Breast epithelium (tissue), 4 donors: ENCODE measurements at regions not wholly inside any gene's neighbourhood (a gene's known extent, or its start where the extent isn't known, plus 50 kb on each side); places are given as distances from the start of the nearest gene placed in this dataset.

ENCODE experiments used
- DNase-seq, 2 donors: peaks; one replicate each; pipeline ENCODE4 v3.0.0-alpha.2; 2019; ENCODE audit warnings: low spot score in 2 of 2
- H3K27ac ChIP-seq, 2 donors: fragments of 200-600 bp; sonication (generic) in 1 of 2; one replicate each; pipeline ENCODE4 v1.5.1; 2016 to 2019; ENCODE audit warnings: mild to moderate bottlenecking in 1 of 2
- H3K27me3 ChIP-seq, 2 donors: fragments of 200-600 bp; sonication (generic) in 1 of 2; one replicate each; pipeline versions ENCODE4 v1.5.1 to v1.6.0; 2017 to 2019; ENCODE audit warnings: control low read depth in 1 of 2, mild to moderate bottlenecking in 1 of 2
- H3K36me3 ChIP-seq: fragments of 200-600 bp; one replicate; pipeline ENCODE4 v1.5.1; 2019
- H3K4me1 ChIP-seq, 2 donors: fragments of 200-600 bp; sonication (generic); one replicate each; pipeline ENCODE4 v1.5.1; 2016 to 2019; ENCODE audit warnings: control low read depth in 1 of 2
- H3K4me3 ChIP-seq, 3 donors: fragments of 200-600 bp; sonication (generic); 1 replicate in 2 of 3; 2 replicates in 1 of 3; pipeline ENCODE4 v1.5.1; 2016 to 2019; ENCODE audit warnings: mild to moderate bottlenecking in 3 of 3, moderate library complexity in 2 of 3
- H3K9me3 ChIP-seq, 2 donors: fragments of 200-600 bp; sonication (generic) in 1 of 2; one replicate each; pipeline ENCODE4 v1.5.1; 2016 to 2019; ENCODE audit warnings: control low read depth in 1 of 2
- POLR2A ChIP-seq: fragments of 450-650 bp; IDR thresholded peaks from one replicate; pipeline ENCODE4 v1.6.1; 2016; ENCODE audit warnings: antibody characterized with exemption, mild to moderate bottlenecking, moderate library complexity
- POLR2AphosphoS5 ChIP-seq, 3 donors: sonication (generic); formaldehyde crosslinking; IDR thresholded peaks; one replicate each; pipeline ENCODE4 v1.6.1; 2017; ENCODE audit warnings: antibody characterized with exemption in 3 of 3
- intact Hi-C: fragments of 100-400 bp; cut with DNase I; formaldehyde crosslinking; loops from one replicate; pipeline ENCODE4 v1.15.1; 2023; ENCODE audit warnings: low total_unique reads
- TF ChIP-seq, protein P1 (sequence below), 3 donors: fragments of 450-650 bp; IDR thresholded peaks; one replicate each; pipeline ENCODE4 v1.5.1; 2016 to 2017; ENCODE audit warnings: antibody characterized with exemption in 3 of 3, mild to moderate bottlenecking in 3 of 3, moderate library complexity in 3 of 3

DNA sequence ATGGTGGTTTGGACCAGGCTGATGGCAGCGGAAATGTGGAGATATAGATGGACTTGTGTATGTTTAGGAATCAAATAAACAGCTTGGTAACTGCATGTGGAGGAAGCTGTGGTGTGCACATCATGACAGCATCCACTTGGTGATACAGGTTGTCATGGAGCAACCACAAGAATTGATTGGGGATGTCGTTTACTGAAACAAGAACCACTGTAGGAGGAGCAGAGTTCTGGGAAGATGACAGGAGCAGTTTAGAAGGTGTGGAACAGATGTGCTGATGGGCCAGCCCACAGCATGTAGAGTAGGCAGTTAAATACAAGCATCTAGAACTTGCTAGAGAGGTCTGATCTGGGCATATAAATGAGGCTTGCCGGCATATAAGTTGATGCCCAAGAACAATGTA lies 152.4 kb upstream of the SERPINE2 start:
- Histone ChIP-seq H3K36me3 (no peaks in the 10 kb centered on the region), H3K27ac (no peak overlapping the region), H3K4me3 (no peak overlapping the region), H3K4me1 (no peaks in the 10 kb centered on the region), H3K27me3 (no peaks in the 10 kb centered on the region), H3K9me3 (peaks cover 3 to 6% of the 10 kb centered on the region in 2 donors)
- intact Hi-C loops = no loop called here
- TF ChIP-seq, protein P1, sequence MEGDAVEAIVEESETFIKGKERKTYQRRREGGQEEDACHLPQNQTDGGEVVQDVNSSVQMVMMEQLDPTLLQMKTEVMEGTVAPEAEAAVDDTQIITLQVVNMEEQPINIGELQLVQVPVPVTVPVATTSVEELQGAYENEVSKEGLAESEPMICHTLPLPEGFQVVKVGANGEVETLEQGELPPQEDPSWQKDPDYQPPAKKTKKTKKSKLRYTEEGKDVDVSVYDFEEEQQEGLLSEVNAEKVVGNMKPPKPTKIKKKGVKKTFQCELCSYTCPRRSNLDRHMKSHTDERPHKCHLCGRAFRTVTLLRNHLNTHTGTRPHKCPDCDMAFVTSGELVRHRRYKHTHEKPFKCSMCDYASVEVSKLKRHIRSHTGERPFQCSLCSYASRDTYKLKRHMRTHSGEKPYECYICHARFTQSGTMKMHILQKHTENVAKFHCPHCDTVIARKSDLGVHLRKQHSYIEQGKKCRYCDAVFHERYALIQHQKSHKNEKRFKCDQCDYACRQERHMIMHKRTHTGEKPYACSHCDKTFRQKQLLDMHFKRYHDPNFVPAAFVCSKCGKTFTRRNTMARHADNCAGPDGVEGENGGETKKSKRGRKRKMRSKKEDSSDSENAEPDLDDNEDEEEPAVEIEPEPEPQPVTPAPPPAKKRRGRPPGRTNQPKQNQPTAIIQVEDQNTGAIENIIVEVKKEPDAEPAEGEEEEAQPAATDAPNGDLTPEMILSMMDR (IDR thresholded peaks at IDR 0.05) = no peak
- no peak for TF ChIP-seq POLR2AphosphoS5 (IDR thresholded peaks at IDR 0.05)
- TF ChIP-seq POLR2A = no peak
- DNase-seq = no peak

DNA sequence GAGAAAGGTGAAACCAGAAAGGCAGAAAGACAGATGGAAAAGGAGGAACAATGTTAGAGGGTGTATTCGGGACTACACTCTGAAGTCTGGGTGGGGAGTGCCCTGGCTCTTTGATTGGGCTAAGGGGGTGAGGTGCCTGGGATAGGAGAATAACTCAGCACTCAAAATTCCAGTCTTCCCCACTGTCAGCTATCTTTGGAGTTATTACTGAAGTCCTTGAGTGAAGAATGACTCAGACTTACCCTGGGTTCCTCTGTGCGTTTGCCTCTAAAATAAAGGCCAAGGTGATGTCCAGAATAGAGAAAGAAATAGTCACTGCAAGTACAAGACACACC lies 151.8 kb upstream of the SERPINE2 start:
- no peak for DNase-seq
- Histone ChIP-seq H3K9me3 (peaks cover 3 to 6% of the 10 kb centered on the region in 2 donors), H3K4me3 (no peak overlapping the region), H3K4me1 (no peaks in the 10 kb centered on the region), H3K36me3 (no peaks in the 10 kb centered on the region), H3K27ac (no peak overlapping the region), H3K27me3 (no peaks in the 10 kb centered on the region)
- intact Hi-C loops = no loop called here
- TF ChIP-seq POLR2A = no peak
- TF ChIP-seq, protein P1 (IDR thresholded peaks at IDR 0.05) = no peak
- no peak for TF ChIP-seq POLR2AphosphoS5 (IDR thresholded peaks at IDR 0.05)

DNA sequence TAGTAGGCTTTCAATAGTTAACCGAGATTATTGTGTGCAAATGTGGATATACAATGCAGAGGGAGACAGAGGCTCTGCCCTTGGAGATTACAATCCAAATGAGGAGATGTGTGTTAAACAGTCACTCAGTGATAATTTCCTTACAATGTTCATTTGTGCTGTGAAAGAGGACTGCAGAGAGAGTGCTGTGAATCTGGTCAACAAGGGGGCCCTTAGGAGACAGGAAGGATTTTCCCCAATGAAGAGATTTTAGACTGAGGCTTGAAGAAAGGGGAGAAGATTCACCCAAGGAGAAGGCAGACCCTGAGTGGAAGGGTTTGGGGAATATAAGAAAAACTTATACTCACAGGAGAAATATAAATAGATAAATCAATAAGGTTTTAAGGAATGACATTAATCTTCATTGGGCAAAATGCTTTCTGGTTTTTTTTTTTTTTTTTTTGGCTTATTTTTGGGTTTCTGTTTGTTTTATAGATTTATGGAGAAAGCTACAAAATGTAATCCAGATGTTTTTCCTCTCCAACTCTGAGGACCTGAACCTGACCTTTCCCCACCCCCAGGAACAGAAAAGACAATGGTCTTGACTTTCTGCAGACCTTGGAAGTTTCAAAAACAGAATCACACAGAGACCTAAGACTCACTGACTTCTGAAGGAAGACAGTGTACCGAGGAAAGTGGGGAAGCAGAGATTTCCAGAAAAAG lies 151.3 kb upstream of the SERPINE2 start:
- Histone ChIP-seq H3K27me3 (no peaks in the 10 kb centered on the region), H3K27ac (no peak overlapping the region), H3K4me1 (no peaks in the 10 kb centered on the region), H3K36me3 (no peaks in the 10 kb centered on the region), H3K4me3 (no peak overlapping the region), H3K9me3 (peaks cover 3 to 6% of the 10 kb centered on the region in 2 donors)
- DNase-seq = no peak
- TF ChIP-seq POLR2A (no peak), POLR2AphosphoS5 (IDR thresholded peaks at IDR 0.05) (no peak)
- TF ChIP-seq, protein P1 (IDR thresholded peaks at IDR 0.05) = no peak
- intact Hi-C loops = no loop called here

DNA sequence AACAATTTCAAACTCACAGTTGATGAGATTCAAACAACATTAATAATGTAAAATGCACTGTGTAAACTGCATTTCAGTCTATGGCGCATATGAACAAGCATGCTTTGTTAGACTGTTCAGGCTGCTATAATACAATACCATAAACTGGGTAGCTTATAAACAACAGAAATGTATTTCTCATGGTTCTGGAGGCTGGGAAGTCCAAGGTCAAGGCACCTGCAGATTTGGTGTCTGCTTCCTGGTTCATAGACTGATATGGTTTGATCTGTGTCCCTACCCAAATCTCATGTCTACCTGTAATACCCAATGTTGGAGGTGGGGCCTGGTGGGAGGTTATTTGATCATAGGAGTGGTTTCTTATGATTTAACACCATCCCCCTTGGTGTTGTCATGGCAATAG lies 148.1 kb upstream of the SERPINE2 start:
- H3K4me1 ChIP-seq = no peaks in the 10 kb centered on the region
- H3K27ac ChIP-seq = no peak overlapping the region
- no peak for TF ChIP-seq POLR2AphosphoS5 (IDR thresholded peaks at IDR 0.05)
- no peak for TF ChIP-seq POLR2A
- TF ChIP-seq, protein P1 (IDR thresholded peaks at IDR 0.05) = no peak
- no peaks in the 10 kb centered on the region for H3K27me3 ChIP-seq
- intact Hi-C loops = no loop called here
- no peak for DNase-seq
- H3K4me3 ChIP-seq = no peak overlapping the region
- H3K36me3 ChIP-seq = no peaks in the 10 kb centered on the region
- H3K9me3 ChIP-seq = peaks cover 0 to 6% of the 10 kb centered on the region in 2 donors

DNA sequence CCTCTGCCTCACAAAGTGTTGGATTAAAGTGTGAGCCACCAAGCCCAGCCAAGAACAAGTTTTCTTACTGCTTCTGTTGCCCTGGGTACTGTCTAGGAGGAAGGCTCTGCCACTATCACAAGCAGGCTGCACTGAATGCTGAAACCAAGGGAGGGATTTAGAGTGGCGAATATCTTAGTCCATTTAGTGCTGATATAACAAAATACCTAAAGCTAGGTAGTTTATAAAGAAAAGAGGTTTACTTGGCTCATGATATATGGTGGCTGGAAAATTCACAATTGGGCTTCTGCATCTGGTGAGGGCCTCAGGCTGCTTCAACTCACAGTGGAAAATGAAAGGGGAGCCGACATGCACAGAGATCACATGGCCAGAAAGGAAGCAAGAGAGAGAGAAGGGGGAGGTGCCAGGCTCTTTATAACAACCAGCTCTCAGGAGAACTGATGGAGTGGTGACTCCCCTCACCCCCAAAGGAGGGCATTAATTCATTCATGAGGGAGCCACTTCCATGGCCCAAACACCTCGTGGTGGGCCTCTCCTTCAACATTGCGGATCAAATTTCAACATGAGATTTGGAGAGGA lies 146.0 kb upstream of the SERPINE2 start:
- Histone ChIP-seq H3K4me1 (no peaks in the 10 kb centered on the region), H3K36me3 (no peaks in the 10 kb centered on the region), H3K27me3 (no peaks in the 10 kb centered on the region), H3K27ac (no peak overlapping the region), H3K9me3 (peaks cover 0 to 6% of the 10 kb centered on the region in 2 donors), H3K4me3 (no peak overlapping the region)
- intact Hi-C loops = no loop called here
- TF ChIP-seq POLR2AphosphoS5 (IDR thresholded peaks at IDR 0.05) = no peak
- TF ChIP-seq, protein P1 (IDR thresholded peaks at IDR 0.05) = no peak
- no peak for TF ChIP-seq POLR2A
- DNase-seq = no peak
